ENCODE measurements at regions not wholly inside any gene's neighbourhood (a gene's known extent, or its start where the extent isn't known, plus 50 kb on each side); places are given as distances from the start of the nearest gene placed in this dataset.

DNA sequence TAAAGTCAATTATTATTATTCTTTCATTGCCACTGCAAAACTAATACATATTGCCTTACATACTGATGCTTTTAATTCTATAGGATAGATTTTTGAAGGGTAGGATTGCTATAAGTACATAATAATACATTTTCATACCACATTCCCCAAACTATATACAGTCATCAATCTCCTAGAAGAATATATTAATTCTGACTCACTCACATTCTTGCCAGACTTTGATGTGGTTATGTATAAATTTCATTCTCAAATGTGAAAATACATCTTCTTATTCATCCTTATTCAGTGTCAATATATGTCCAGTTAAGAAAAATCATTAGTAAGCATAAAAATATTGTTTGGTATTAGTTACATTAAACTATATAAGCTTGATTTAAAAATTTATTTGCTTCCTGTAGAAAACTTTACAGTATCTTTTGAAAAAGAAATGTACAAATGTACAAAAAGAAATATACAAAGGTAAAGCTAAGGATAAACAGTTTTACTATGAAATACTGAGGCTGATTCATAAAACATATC lies 458.8 kb upstream of the CNTN5 start:
- H3K36me3 Mint-ChIP-seq (ENCODE audit: low read depth): no peaks in the 10 kb centered on the region
- no peak overlapping the region for H3K27ac Mint-ChIP-seq
- no peak for TF ChIP-seq CTCF (IDR thresholded peaks at IDR 0.05)
- H3K4me1 Mint-ChIP-seq (ENCODE audit: low read depth): no peaks in the 10 kb centered on the region
- no peak overlapping the region for H3K4me3 Mint-ChIP-seq
- no peaks in the 10 kb centered on the region for H3K27me3 Mint-ChIP-seq (ENCODE audit: insufficient read depth)
- DNase-seq: no peak
- H3K9me3 Mint-ChIP-seq: peaks cover 9% of the 10 kb centered on the region

DNA sequence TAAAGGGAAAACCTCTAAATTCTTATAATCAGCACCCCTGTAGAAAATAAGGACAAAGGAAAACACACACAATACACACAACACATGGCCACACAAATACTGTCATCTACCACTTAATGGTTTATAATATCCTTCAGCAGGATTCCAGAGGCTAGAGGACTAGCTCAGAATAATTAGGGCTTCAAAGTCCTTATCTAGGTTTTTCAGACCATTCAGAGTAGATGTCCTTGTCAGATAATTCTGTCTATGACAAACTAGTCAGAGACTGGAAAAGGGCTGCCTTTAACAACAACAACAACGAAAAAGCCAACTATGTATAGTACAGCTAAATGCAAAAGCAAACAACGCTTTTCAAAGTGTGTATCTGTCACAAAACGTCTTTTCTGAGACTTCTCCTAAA lies 456.5 kb upstream of the CNTN5 start:
- Mint-ChIP-seq H3K4me3 (no peak overlapping the region), H3K36me3 (ENCODE audit: low read depth) (no peaks in the 10 kb centered on the region), H3K27ac (no peak overlapping the region), H3K4me1 (ENCODE audit: low read depth) (no peaks in the 10 kb centered on the region), H3K27me3 (ENCODE audit: insufficient read depth) (no peaks in the 10 kb centered on the region), H3K9me3 (peaks cover 8% of the 10 kb centered on the region)
- TF ChIP-seq CTCF (IDR thresholded peaks at IDR 0.05): no peak
- no peak for DNase-seq

DNA sequence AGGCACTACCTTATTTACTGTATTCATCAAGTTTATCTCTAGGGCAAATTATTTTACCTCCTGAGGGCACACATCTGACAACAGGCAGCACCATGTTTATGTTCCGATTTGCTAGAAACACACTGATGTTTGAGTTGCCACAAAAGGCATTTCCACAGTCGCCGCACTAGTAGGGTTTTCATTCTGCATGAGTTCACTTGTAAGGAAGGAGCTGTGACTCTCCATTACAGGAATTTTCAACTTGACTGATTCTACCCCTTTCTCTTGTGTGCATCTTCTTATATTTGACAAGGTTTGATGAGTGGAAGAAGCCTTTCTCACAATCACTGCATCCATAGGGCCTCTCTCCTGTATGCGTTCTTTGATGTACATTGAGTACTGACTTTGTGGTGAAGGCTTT lies 455.9 kb upstream of the CNTN5 start:
- Mint-ChIP-seq H3K4me1 (ENCODE audit: low read depth) (no peaks in the 10 kb centered on the region), H3K27me3 (ENCODE audit: insufficient read depth) (no peaks in the 10 kb centered on the region), H3K27ac (no peak overlapping the region), H3K9me3 (peaks cover 8% of the 10 kb centered on the region), H3K4me3 (no peak overlapping the region), H3K36me3 (ENCODE audit: low read depth) (no peaks in the 10 kb centered on the region)
- TF ChIP-seq CTCF (IDR thresholded peaks at IDR 0.05): no peak
- no peak for DNase-seq

DNA sequence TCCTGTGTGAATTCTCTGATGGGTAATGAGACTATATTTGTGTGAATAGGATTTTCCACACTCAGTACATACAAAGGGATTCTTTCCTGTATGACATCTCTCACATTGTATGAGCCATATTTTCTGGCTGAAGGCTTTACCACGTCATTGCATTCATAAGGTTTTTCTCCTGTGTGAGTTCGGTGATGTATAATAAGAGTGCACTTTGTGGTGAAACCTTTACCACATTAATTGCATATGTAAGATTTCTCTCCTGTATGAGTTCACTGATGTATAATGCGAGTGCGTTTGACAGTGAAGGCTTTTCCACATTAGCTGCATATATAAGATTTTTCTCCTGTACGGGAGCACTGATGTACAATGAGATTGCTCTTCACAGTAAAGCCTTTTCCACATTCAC lies 455.4 kb upstream of the CNTN5 start:
- H3K9me3 Mint-ChIP-seq: peaks cover 8% of the 10 kb centered on the region
- DNase-seq: no peak
- no peaks in the 10 kb centered on the region for H3K4me1 Mint-ChIP-seq (ENCODE audit: low read depth)
- H3K4me3 Mint-ChIP-seq: no peak overlapping the region
- no peak overlapping the region for H3K27ac Mint-ChIP-seq
- TF ChIP-seq CTCF (IDR thresholded peaks at IDR 0.05): no peak
- no peaks in the 10 kb centered on the region for H3K36me3 Mint-ChIP-seq (ENCODE audit: low read depth)
- no peaks in the 10 kb centered on the region for H3K27me3 Mint-ChIP-seq (ENCODE audit: insufficient read depth)

DNA sequence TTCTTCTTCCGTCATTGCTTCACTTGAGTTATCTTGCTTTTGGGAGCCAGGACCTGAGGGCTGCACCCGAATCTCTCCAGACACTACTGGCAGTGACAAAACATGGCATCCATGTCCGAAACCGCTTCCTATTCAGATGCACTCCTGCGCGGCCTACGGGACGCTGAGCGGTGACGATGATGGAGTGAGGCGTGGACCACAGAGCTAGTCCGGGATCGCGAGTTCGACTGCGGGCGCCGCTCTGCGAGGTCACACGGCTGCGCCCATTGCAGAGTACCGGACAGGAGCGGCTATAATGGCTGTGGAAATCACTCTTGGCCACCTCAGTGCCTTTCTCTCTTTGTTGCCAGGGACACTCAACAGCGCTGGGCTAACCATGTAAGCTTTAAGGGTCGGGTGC lies 453.8 kb upstream of the CNTN5 start:
- Mint-ChIP-seq H3K27me3 (ENCODE audit: insufficient read depth) (no peaks in the 10 kb centered on the region), H3K4me1 (ENCODE audit: low read depth) (no peaks in the 10 kb centered on the region), H3K27ac (no peak overlapping the region), H3K36me3 (ENCODE audit: low read depth) (no peaks in the 10 kb centered on the region), H3K4me3 (no peak overlapping the region), H3K9me3 (peaks cover 14% of the 10 kb centered on the region)
- DNase-seq: no peak
- TF ChIP-seq CTCF (IDR thresholded peaks at IDR 0.05): no peak

DNA sequence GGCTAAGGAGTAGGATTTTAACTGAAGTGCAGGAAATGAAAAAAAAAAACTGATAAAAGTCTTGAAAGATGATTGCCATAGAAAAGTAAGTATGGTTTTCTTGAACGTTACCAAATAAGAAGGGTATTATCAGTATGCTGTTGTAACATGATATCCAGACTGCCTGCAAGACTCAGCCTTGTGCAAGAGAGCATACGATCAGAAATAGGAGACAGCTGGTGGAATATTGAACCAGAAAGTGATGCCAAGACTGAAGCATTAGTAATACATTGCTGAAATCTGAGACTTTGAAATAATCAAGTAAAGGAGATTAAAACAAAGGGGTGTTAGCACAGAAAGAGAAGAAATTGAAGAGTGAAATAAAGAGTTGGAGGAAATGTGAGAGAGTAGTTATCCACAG lies 452.7 kb upstream of the CNTN5 start:
- Mint-ChIP-seq H3K4me3 (no peak overlapping the region), H3K4me1 (ENCODE audit: low read depth) (no peaks in the 10 kb centered on the region), H3K36me3 (ENCODE audit: low read depth) (no peaks in the 10 kb centered on the region), H3K27me3 (ENCODE audit: insufficient read depth) (no peaks in the 10 kb centered on the region), H3K9me3 (peaks cover 9% of the 10 kb centered on the region), H3K27ac (no peak overlapping the region)
- TF ChIP-seq CTCF (IDR thresholded peaks at IDR 0.05): no peak
- DNase-seq: no peak
